ENCODE measurements at regions not wholly inside any gene's neighbourhood (a gene's known extent, or its start where the extent isn't known, plus 50 kb on each side); places are given as distances from the start of the nearest gene placed in this dataset.

GRCh38 chr15:79230766-79231165 is 51.8 kb upstream of the ANKRD34C start:
- CTCF ChIA-PET: no interaction called here
- DNase-seq: no peak
- no peak for TF ChIP-seq CTCF (IDR thresholded peaks at IDR 0.05)
- no peak for ATAC-seq (ENCODE audit: poor library complexity)
- no peaks in the 10 kb centered on the region for H3K4me1 Mint-ChIP-seq (ENCODE audit: low read depth)
- H3K27ac ChIP-seq (ENCODE audit: low read depth in 1 of 2, low read length in 2 of 2): no peak overlapping the region
- intact Hi-C loops (cut with DNase I, micrococcal nuclease): no loop called here
- peaks cover 33% of the 10 kb centered on the region for H3K27me3 Mint-ChIP-seq
- H3K4me1 ChIP-seq (ENCODE audit: insufficient read depth, low read length): no peaks in the 10 kb centered on the region
- POLR2A ChIA-PET: no interaction called here
- no peak overlapping the region for H3K4me3 Mint-ChIP-seq
- H3K36me3 ChIP-seq (ENCODE audit: insufficient read depth, low read length): no peaks in the 10 kb centered on the region
- no peak overlapping the region for H3K27ac Mint-ChIP-seq
- H3K36me3 Mint-ChIP-seq (ENCODE audit: low read depth): no peaks in the 10 kb centered on the region
- H3K27me3 ChIP-seq (ENCODE audit: control insufficient read depth in 1 of 2, insufficient read depth in 2 of 2, low read length in 2 of 2): peaks cover 0 to 15% of the 10 kb centered on the region in 2 experiments
- peaks cover 3 to 24% of the 10 kb centered on the region in 2 experiments for H3K9me3 ChIP-seq (ENCODE audit: control insufficient read depth in 1 of 2, insufficient read depth in 1 of 2, low read length in 2 of 2)
- H3K4me3 ChIP-seq (ENCODE audit: low read length): no peak overlapping the region
- H3K9me3 Mint-ChIP-seq: peaks cover 9% of the 10 kb centered on the region

GRCh38 chr15:79222808-79223207 is 59.7 kb upstream of the ANKRD34C start:
- no peak for ATAC-seq (ENCODE audit: poor library complexity)
- H3K4me1 ChIP-seq (ENCODE audit: insufficient read depth, low read length): no peaks in the 10 kb centered on the region
- H3K9me3 ChIP-seq (ENCODE audit: control insufficient read depth in 1 of 2, insufficient read depth in 1 of 2, low read length in 2 of 2): peaks cover 3 to 5% of the 10 kb centered on the region in 2 experiments
- no peak overlapping the region for H3K27ac Mint-ChIP-seq
- peaks cover 24 to 29% of the 10 kb centered on the region in 2 experiments for H3K27me3 ChIP-seq (ENCODE audit: control insufficient read depth in 1 of 2, insufficient read depth in 2 of 2, low read length in 2 of 2)
- TF ChIP-seq CTCF (IDR thresholded peaks at IDR 0.05): no peak
- ChIA-PET POLR2A (no interaction called here), CTCF (no interaction called here)
- H3K36me3 ChIP-seq (ENCODE audit: insufficient read depth, low read length): no peaks in the 10 kb centered on the region
- H3K4me3 ChIP-seq (ENCODE audit: low read length): no peak overlapping the region
- no peak overlapping the region for H3K4me3 Mint-ChIP-seq
- no peaks in the 10 kb centered on the region for H3K4me1 Mint-ChIP-seq (ENCODE audit: low read depth)
- no peak overlapping the region for H3K27ac ChIP-seq (ENCODE audit: low read depth in 1 of 2, low read length in 2 of 2)
- intact Hi-C loops (cut with DNase I, micrococcal nuclease): no loop called here
- H3K27me3 Mint-ChIP-seq: peaks cover 43% of the 10 kb centered on the region
- no peak for DNase-seq
- no peaks in the 10 kb centered on the region for H3K9me3 Mint-ChIP-seq
- H3K36me3 Mint-ChIP-seq (ENCODE audit: low read depth): no peaks in the 10 kb centered on the region

- CTCF ChIA-PET: no interaction called here
- H3K9me3 Mint-ChIP-seq: no peaks in the 10 kb centered on the region
- H3K4me1 Mint-ChIP-seq (ENCODE audit: low read depth): no peaks in the 10 kb centered on the region
- peaks cover 43% of the 10 kb centered on the region for H3K27me3 Mint-ChIP-seq
- POLR2A ChIA-PET: interaction anchor here (0.7 kb wide), 1 partner anchor 16 kb away, joined by 3 read pairs; no protein-coding TSS in a partner anchor
- DNase-seq (no peak), ATAC-seq (ENCODE audit: poor library complexity) (no peak)
- no peak for TF ChIP-seq CTCF (IDR thresholded peaks at IDR 0.05)
- intact Hi-C loops (cut with DNase I, micrococcal nuclease): no loop called here
- no peak overlapping the region for H3K27ac ChIP-seq (ENCODE audit: low read depth in 1 of 2, low read length in 2 of 2)
- no peak overlapping the region for H3K4me3 Mint-ChIP-seq
- peaks cover 3 to 8% of the 10 kb centered on the region in 2 experiments for H3K9me3 ChIP-seq (ENCODE audit: control insufficient read depth in 1 of 2, insufficient read depth in 1 of 2, low read length in 2 of 2)
- no peaks in the 10 kb centered on the region for H3K36me3 ChIP-seq (ENCODE audit: insufficient read depth, low read length)
- H3K4me1 ChIP-seq (ENCODE audit: insufficient read depth, low read length): no peaks in the 10 kb centered on the region
- no peak overlapping the region for H3K4me3 ChIP-seq (ENCODE audit: low read length)
- H3K27ac Mint-ChIP-seq: no peak overlapping the region
- no peaks in the 10 kb centered on the region for H3K36me3 Mint-ChIP-seq (ENCODE audit: low read depth)
- peaks cover 25 to 27% of the 10 kb centered on the region in 2 experiments for H3K27me3 ChIP-seq (ENCODE audit: control insufficient read depth in 1 of 2, insufficient read depth in 2 of 2, low read length in 2 of 2)
Measured at GRCh38 chr15:79221696-79222095, 60.8 kb upstream of the ANKRD34C start.

Measured in CD4-positive, alpha-beta T cell (primary cell).